HG03558 (cell line): ENCODE measurements at regions not wholly inside any gene's neighbourhood (a gene's known extent, or its start where the extent isn't known, plus 50 kb on each side); places are given as distances from the start of the nearest gene placed in this dataset.
"Not testable (repeated sequence)": the region's sequence is repeated elsewhere in the genome, so short reads cannot be mapped to it uniquely, and the experiment has no call there.

Experiments used
- ATAC-seq: cut with Tn5 transposase; IDR thresholded peaks from one replicate; pipeline ENCODE4 v1.9.1; 2021; ENCODE audit warnings: moderate number of reproducible peaks; ENCODE audit not compliant: unreplicated experiment; ENCODE audit errors: extremely low read depth

DNA sequence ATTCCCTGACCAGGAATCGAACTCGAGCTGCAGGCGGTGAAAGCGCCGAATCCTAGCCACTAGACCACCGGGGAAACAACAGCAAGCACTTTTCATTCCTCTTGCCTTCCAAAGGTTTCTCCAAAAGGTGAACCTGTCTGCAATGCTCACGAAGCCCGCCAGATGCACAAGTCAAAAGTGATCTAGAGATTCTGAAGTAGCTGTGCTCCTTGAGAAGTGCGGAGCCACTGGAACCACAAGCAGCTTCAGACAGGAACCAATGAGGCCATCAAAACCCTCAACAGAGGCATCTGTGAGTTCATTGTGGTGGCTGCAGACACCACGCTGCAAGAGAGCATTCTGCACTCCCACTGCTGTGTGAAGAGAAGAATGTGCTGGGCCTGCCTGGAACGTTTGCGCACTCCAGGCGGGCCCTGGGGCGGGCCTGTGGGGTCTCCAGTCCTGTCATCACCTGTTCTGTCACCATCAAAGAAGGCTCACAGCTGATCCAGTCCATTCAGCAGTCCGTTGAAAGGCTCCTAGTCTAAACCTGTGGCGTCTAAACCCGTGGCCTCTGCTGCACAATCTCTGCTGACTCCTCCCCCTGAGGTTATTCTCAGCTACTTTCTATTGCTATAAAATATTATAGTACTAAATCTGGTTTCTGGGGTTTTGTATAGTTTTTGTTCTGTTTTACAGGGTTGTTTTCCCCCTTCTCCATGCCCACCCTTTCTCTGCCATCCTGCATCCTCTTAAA is 89.5 kb upstream of the FCGR1A start:
- not testable (repeated sequence) for ATAC-seq

DNA sequence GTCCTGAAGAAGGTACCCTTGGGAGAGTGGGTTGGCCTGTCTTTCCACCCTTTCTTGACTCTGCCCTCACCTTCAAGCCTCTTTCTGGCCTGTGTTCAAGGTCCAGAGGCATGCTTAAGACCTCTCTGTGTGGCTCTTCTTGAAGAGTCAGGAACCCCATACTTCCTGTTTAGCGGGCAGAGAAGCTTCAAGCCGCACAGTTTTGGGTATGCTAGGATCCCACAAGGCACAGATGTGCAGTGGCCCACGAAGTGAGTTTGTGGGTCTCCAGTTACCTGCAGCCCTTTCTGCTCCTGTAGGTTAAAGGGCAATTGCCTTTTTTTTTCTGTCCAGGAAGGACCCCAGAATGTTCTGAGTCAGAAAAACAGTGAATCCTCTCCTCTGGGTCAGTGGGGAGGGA is 87.4 kb upstream of the FCGR1A start:
- not testable (repeated sequence) for ATAC-seq

DNA sequence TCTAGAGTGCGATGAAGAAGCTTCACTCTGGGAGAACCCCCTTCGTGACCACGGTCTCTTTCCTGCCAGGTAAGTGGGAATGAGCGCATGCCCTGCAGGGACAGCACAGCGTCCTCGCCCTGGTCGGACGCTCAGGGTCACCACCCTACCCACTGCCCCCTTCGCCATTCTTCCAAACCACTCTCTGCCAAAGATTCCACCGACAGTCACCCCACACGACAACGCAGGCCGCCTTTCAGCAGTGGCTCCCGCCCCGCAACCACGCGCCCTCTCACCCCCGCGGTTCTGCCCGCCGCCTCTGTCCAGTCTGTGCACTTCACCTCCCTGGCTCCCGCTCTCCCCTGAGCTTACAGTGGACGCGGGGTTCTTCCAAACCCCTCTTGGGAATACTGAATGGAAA is 82.3 kb upstream of the FCGR1A start:
- ATAC-seq = not testable (repeated sequence)

DNA sequence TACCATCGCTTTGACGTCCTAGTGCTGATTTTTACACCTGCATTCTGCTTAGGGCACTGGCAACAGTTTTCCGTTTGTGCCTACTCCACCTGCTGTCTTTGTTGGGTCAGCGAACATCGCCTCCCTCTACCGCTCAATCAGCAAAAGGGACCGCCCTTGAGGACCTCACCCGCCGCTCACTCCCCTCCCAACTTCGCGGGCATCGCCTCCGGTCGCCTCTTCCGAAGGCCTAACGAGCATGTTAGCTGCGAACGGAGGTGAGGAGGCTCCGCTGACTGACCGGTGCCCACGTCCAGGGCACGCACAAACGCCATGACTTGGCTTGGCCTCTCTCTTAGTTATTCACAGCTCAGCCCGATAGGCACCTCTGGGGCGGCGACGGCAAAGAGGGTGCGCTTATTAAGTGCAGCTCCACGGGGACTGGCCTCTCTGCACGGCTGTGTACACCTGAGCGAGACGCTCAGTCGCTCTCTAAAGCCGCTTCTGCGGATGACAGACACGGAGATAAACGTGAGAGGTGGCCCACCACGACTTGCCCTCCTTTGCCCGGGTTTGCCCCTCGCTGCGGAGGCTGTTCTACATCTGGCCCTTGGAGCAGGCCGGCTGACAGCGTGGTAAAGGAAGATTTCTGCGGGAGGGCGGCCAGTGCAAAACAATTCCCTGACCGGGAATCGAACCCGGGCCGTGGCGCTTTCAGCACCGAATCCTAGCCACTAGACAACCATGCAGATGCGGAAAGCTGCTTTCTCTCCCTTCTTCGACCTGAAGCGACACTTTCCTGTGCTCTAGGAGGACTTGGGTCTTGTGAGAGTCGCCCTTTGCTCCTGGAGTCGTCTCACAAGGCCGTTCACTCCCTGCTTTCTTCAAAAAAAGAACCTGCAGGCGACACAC is 81.6 kb upstream of the FCGR1A start:
- ATAC-seq = not testable (repeated sequence)

DNA sequence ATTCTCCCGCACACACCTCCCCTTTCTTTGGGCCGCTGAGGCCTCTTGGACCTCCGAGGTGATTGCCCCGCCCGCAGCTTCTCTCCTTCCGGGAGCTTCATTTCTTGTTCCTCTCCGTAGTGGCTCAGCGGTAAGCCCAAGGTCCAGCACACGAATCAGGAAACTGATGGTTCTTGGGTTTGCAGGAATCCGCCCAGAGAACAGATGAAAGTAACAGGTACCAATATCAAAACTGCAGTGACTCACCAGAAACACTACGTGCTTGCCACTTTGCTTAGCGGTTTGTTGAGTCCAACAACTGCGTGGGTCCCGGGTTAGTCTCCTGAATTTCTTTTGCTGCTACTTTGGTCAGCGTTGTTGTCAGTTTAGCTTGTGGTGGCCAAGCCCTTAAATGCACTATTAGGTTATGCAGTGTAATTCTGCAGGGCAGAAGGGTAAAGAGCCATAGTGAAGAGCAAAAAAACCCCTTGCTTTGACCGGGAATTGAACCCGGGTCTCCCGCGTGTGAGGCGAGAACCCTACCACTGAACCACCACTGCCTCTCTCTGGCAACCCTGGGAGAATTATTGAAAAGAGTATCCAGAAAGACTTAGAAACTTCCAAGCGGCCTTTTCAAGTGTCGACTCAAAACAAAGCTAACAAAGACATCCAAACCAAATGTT is 74.2 kb upstream of the FCGR1A start:
- ATAC-seq = peak; percentile 83

DNA sequence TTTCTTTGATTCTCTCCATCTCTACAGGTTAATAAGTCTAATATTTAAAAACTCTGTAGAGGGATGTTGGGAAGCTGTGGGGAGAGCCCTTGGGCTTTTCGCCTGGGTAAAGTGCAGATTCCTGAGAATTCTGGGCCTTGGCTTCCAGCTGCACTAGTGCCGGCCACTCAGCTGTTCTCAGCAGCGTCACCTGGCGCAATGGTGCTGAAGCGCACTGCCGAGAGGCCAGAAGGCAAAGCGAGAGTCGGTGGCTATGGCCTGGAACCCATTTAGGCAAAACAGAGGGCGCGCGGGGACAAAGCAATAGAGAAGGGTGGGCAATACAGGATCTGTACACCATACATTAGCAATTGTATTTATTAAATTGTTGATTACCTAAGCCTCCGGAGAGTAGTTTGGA is 70.8 kb upstream of the FCGR1A start:
- ATAC-seq = not testable (repeated sequence)

DNA sequence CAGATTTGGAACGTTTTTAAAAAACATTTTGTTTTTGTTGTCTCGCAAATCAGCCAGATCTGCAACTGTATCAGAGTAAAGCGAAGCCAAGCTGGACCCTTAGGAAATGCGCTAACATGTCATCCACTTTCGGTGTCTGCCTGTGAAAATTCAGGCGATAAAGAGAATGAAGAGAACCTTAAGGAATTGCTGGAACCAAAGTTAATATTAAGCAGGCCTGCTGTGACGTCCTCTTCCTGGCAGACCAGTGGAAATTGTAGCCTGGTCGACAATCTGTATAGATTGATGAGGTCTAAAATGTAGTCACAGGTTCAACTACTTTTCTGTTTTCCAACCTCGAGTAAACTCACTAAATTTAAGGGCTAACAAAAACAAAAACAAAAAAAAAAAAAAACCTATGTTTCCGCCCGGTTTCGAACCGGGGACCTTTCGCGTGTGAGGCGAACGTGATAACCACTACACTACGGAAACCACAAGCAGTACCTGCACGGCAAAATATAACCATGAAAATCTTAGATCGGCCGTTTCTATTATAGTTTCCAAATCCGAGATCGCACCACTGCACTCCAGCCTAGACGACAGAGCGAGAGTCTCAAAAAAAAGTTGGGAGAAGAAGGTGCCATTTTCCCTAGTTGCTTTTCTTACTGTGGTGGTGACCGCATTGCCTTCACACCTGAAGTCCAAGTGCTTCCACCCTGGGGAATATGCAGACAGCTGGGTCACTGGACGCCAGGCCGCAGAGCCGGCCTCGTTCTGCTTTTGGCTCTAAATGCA is 70.2 kb upstream of the FCGR1A start:
- ATAC-seq = not testable (repeated sequence)

DNA sequence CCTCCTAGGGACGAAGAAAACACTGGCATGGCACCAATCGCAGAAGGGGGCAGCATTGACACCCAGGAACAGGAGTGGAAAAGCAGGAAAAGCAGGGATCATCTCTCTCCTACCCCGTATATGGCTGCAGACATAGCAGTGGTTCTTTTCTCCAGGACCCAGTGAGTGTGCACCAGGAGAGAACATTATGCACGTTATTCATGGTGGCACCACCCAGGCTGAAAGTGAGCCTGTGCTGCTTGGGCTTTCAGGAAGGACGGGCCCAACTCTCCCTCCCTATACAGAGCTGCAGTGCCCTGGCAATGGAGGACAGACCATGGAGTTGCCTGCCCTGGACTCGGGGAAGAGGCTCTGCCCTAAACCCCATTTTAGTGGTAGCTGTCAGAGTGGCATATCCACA is 69.0 kb upstream of the FCGR1A start:
- not testable (repeated sequence) for ATAC-seq

DNA sequence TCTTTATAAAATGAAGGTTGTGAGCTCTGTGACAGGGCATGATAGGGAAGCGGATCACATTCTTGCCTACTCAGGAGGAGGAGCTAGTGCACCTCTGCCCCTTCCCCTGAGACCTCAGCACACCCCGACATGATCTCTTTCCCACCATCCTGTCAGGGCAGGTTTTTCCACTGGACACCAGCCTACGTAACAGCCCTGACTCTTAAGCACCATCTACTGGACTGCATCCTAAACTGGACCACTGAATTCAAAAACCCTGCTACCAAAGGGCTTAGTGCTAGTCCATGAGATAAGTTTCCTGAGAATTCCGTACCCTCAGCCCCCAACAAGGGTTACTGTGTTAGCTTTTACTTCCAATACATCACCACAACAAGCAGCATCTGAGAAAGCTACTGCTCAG is 68.5 kb upstream of the FCGR1A start:
- not testable (repeated sequence) for ATAC-seq

DNA sequence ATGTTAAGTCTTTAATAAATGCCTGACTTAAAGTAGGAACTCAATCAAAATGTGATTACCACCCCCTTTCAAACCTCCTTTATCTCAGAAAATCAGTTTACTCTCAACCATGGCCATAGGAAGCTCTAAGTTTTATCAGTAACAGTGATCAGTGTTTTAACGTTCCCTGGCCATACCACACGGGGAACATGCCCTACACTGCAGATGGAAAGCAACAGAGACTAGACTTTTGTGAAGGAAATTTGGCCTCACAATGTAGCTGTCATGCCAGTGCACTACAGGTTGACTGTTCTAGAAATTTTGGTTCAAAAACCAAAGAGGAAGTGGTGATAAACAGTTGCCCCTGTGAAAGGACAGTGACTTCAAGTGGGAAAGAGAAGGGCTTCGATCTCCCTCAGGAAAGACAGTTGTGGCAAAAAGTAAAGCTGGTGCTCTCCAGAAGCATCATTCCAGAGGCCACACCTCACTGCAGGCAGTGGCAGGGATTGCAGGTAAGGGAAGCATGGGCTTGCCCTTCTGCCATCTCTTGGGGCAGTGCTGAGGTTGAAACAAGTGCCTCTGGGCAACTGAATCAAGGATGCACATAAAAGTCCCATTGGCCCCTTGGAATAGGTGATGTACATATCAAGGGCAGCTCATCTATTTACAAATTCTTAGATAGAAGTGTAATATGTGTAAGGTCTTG is 57.7 kb upstream of the FCGR1A start:
- ATAC-seq = not testable (repeated sequence)

DNA sequence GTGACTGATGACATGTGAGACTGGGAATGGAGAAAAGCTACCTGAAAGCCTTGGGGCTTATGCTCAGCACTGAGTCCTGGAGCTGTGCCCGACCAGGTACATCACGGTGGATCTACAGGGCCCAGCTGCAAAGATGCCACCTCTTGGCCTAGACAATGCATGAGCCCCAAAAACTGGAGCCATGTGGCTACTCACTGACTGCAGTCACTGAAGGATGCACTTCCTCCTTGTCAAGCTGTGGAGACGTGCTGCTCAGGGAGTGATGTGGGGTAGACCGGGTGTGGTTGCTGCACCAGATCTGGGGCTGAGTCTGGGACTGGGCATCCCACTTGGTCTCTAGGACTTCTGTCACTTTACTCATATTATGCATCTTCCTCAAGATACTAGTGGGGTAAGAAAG is 55.8 kb upstream of the FCGR1A start:
- ATAC-seq = not testable (repeated sequence)

DNA sequence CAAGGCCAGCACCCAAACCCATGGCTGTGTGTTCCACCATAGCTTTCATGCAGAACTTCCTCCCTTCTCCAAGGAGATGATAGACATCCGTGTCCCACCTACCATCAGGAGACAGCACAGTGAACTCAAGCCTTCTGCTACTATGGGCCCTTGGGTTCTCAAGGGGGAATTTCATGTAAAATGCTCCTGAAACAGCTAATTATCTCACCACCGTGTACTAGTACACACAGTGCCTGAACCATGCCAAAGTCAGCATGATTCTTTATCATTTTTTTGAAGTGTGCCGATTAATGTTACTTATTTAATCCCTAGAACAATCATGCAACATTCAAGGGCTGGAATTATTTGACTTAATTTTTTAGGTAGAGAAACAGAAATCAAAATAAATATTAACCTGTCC is 53.9 kb upstream of the FCGR1A start:
- ATAC-seq = not testable (repeated sequence)
